Neural crest cell (in vitro differentiated cells): ENCODE measurements at regions not wholly inside any gene's neighbourhood (a gene's known extent, or its start where the extent isn't known, plus 50 kb on each side); places are given as distances from the start of the nearest gene placed in this dataset.
"Not testable (repeated sequence)": the region's sequence is repeated elsewhere in the genome, so short reads cannot be mapped to it uniquely, and the experiment has no call there.

Experiments
- DNase-seq: peaks from one replicate; pipeline ENCODE4 v3.0.0; 2021; ENCODE audit warnings: low read depth, mixed read lengths, low spot score
- H3K27ac Mint-ChIP-seq: one replicate; pipeline ENCODE4 v1.8.0; 2021; ENCODE audit warnings: mild to moderate bottlenecking, mixed read lengths; ENCODE audit not compliant: unreplicated experiment
- H3K27me3 Mint-ChIP-seq: 2 replicates; pipeline ENCODE4 v1.8.0; 2021; ENCODE audit warnings: low read depth, mild to moderate bottlenecking, mixed read lengths
- H3K36me3 Mint-ChIP-seq: 2 replicates; pipeline ENCODE4 v1.8.0; 2021; ENCODE audit warnings: low read depth, mild to moderate bottlenecking, mixed read lengths
- H3K4me1 Mint-ChIP-seq: 2 replicates; pipeline ENCODE4 v1.8.0; 2021; ENCODE audit warnings: mixed read lengths
- H3K4me3 Mint-ChIP-seq: one replicate; pipeline ENCODE4 v1.8.0; 2021; ENCODE audit warnings: mild to moderate bottlenecking, mixed read lengths
- H3K9me3 Mint-ChIP-seq: 2 replicates; pipeline ENCODE4 v1.8.0; 2021; ENCODE audit warnings: mixed read lengths
- TF ChIP-seq, protein P1 (sequence below): fragments of 200-600 bp; sonication (generic); conservative IDR thresholded peaks from 2 replicates; pipeline ENCODE4 v1.5.0; 2021; ENCODE audit warnings: antibody characterized with exemption, mild to moderate bottlenecking

- Mint-ChIP-seq H3K36me3 (peaks cover 2% of the 10 kb centered on the region), H3K27me3 (no peaks in the 10 kb centered on the region), H3K9me3 (no peaks in the 10 kb centered on the region), H3K27ac (no peak overlapping the region), H3K4me3 (no peak overlapping the region), H3K4me1 (peaks cover 4% of the 10 kb centered on the region)
- TF ChIP-seq, protein P1, sequence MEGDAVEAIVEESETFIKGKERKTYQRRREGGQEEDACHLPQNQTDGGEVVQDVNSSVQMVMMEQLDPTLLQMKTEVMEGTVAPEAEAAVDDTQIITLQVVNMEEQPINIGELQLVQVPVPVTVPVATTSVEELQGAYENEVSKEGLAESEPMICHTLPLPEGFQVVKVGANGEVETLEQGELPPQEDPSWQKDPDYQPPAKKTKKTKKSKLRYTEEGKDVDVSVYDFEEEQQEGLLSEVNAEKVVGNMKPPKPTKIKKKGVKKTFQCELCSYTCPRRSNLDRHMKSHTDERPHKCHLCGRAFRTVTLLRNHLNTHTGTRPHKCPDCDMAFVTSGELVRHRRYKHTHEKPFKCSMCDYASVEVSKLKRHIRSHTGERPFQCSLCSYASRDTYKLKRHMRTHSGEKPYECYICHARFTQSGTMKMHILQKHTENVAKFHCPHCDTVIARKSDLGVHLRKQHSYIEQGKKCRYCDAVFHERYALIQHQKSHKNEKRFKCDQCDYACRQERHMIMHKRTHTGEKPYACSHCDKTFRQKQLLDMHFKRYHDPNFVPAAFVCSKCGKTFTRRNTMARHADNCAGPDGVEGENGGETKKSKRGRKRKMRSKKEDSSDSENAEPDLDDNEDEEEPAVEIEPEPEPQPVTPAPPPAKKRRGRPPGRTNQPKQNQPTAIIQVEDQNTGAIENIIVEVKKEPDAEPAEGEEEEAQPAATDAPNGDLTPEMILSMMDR, result no peak
- DNase-seq, result no peak
Observed at GRCh38 chr11:83403691-83404389, 117.7 kb upstream of the CCDC90B start.

DNA sequence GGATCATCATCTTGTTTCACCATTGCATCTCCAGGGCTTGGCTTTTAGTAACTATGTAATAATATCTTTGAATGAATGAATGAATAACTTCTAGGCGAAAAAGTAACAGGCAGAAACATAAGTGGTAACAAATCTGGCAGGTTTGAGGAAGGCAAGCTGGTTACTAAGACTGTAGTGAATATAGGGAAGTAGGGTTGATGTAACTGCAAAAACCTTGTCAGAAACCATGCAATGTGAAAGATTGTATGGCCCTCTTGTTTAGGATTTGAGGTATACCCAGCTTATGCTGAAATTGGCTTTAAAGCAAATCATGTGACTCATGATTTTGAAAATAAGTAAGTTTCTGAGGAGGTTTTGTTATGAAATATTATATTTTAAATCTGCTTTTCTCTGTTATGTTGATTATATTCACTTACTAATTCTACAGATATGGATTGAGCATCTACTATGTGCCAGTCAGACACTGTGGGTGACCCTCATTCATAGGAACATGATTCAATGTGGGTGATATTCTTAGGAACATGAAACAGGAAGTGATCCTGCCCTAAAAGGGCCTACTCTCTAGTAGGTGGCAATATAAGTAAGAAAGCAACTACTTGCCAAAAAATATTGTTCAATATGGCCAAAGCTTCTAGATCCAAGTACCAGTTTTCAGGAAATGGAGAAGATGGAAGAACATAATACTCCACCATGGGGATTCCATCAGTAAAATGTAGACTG is 115.5 kb upstream of the CCDC90B start:
- no peaks in the 10 kb centered on the region for H3K9me3 Mint-ChIP-seq
- H3K4me1 Mint-ChIP-seq, result peaks cover 4% of the 10 kb centered on the region
- DNase-seq, result no peak
- H3K4me3 Mint-ChIP-seq, result no peak overlapping the region
- H3K27ac Mint-ChIP-seq, result no peak overlapping the region
- TF ChIP-seq, protein P1, result no peak
- H3K27me3 Mint-ChIP-seq, result no peaks in the 10 kb centered on the region
- peaks cover 2% of the 10 kb centered on the region for H3K36me3 Mint-ChIP-seq

DNA sequence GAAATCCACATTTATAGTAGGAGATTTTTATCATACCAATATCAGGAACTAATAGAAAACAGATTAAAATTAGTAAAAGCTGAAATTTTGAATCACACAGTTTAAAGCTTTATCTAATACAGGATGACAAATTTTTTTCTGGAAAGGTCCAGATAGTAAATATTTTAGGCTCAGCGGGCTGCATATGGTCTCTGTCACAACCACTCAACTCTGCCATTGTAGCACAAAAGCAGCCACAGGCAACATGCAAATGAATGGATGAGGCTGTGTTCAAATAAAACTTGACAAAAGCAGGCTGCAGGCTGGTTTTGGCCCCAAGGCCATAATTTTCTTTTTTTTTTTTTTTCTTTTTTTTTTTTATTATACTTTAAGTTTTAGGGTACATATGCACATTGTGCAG is 108.2 kb upstream of the CCDC90B start:
- Mint-ChIP-seq H3K9me3 (no peaks in the 10 kb centered on the region), H3K27ac (no peak overlapping the region), H3K36me3 (peaks cover 2% of the 10 kb centered on the region), H3K4me1 (no peaks in the 10 kb centered on the region), H3K4me3 (no peak overlapping the region), H3K27me3 (no peaks in the 10 kb centered on the region)
- TF ChIP-seq, protein P1, result no peak
- DNase-seq, result no peak

DNA sequence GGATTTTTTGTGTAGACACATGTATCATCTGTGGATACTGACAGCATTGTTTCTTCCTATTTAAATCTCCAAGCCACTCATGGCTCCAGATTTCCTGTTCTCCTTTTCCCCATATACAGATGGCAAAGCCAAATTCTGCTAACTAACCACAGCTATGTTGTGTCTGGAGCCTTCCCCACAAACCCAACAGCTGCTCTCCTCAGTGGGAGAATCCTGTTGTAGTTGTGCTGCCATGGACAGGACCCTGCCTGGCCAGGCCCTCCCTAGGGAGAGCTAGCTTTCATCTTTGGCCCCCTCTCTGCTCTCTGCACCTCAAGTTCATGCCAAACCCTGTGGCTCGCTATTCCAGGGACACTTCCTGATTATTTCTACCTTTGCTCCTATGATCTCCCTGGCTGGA is 106.4 kb upstream of the CCDC90B start:
- no peaks in the 10 kb centered on the region for H3K4me1 Mint-ChIP-seq
- peaks cover 3% of the 10 kb centered on the region for H3K9me3 Mint-ChIP-seq
- no peak overlapping the region for H3K27ac Mint-ChIP-seq
- no peak for DNase-seq
- H3K27me3 Mint-ChIP-seq, result no peaks in the 10 kb centered on the region
- peaks cover 5% of the 10 kb centered on the region for H3K36me3 Mint-ChIP-seq
- no peak overlapping the region for H3K4me3 Mint-ChIP-seq
- TF ChIP-seq, protein P1, result no peak

- Mint-ChIP-seq H3K4me3 (no peak overlapping the region), H3K4me1 (no peaks in the 10 kb centered on the region), H3K9me3 (peaks cover 15% of the 10 kb centered on the region), H3K36me3 (peaks cover 10% of the 10 kb centered on the region), H3K27ac (no peak overlapping the region), H3K27me3 (no peaks in the 10 kb centered on the region)
- TF ChIP-seq, protein P1, result no peak
- no peak for DNase-seq
Observed at GRCh38 chr11:83389975-83390374, 103.8 kb upstream of the CCDC90B start.

GRCh38 chr11:83383838-83384237 is 97.7 kb upstream of the CCDC90B start:
- not testable (repeated sequence) for DNase-seq, H3K27ac Mint-ChIP-seq, H3K27me3 Mint-ChIP-seq, H3K4me3 Mint-ChIP-seq, H3K4me1 Mint-ChIP-seq
- peaks cover 14% of the 10 kb centered on the region for H3K36me3 Mint-ChIP-seq
- peaks cover 21% of the 10 kb centered on the region for H3K9me3 Mint-ChIP-seq
